Activated T-cell treated with anti-CD3 and anti-CD28 coated beads for 48 hours (primary cell): ENCODE measurements at regions not wholly inside any gene's neighbourhood (a gene's known extent, or its start where the extent isn't known, plus 50 kb on each side); places are given as distances from the start of the nearest gene placed in this dataset.
"Not testable (repeated sequence)": the region's sequence is repeated elsewhere in the genome, so short reads cannot be mapped to it uniquely, and the experiment has no call there.

Experiments used
- DNase-seq: peaks from one replicate; pipeline ENCODE4 v3.0.0-alpha.2; 2020; ENCODE audit warnings: low read depth

GRCh38 chr7:65453341-65454030 lies 79.8 kb downstream of the ZNF92 start:
- no peak for DNase-seq

- no peak for DNase-seq
These were observed 80.8 kb downstream of the ZNF92 start for GRCh38 chr7:65454469-65454868.

GRCh38 chr7:65455050-65455449 lies 81.4 kb downstream of the ZNF92 start:
- DNase-seq: not testable (repeated sequence)

DNA sequence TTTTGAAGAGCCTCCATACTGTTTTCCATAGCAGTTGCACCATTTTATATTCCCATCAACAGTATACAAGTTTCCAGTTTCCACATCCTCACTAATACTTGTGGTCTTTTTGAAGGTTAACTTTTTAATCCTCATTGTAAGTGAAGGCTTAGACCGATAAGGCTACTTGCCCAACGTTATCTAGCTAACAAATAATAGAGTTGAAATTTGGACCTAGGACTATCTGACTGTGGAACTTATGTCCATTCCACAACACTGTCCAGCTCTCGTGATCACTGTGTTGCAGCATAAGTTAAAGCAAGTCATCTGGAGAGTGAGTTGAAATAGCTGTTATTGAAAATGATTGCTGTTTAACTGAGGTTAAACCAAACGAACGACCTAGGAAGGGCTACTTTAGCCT lies 84.0 kb downstream of the ZNF92 start:
- no peak for DNase-seq

GRCh38 chr7:65459438-65459837 lies 85.8 kb downstream of the ZNF92 start:
- DNase-seq: no peak

- no peak for DNase-seq
These were observed 88.6 kb downstream of the ZNF92 start for GRCh38 chr7:65462148-65462716.

DNA sequence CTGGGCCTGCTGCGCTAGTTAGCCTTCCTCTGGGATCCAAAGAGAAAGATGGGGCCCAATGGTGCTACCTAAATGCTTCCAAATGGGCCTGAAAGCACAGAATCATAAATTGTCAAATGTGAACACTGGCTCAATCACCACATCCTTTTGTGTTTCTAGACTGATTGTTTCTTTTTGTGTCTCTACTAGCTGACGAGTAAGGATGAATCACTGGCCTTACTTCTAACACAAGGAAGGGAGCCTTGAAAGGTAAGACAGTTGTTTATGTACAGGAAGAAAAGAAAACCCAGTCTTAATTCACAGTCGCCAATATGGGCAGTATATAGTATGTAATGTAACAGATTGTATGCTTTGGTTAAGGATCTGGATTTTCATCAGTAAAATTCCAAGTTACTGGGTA lies 89.5 kb downstream of the ZNF92 start:
- no peak for DNase-seq

DNA sequence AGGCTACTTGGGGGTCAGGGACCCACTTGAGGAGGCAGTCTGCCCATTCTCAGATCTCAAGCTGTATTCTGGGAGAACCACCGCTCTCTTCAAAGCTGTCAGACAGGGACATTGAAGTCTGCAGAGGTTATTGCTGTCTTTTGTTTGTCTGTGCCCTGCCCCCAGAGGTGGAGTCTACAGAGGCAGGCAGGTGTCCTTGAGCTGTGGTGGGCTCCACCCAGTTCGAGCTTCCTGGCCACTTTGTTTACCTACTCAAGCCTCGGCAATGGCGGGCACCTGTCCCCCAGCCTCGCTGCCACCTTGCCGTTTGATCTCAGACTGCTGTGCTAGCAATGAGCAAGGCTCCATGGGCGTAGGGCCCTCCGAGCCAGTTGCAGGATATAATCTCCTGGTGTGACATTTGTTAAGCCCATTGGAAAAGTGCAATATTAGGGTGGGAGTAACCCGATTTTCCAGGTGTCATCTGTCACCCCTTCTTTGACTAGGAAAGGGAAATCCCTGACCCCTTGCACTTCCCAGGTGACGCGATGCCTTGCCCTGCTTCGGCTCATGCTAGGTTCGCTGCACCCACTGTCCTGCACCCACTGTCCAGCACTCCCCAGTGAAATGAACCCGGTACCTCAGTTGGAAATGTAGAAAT lies 96.4 kb downstream of the ZNF92 start:
- not testable (repeated sequence) for DNase-seq

- no peak for DNase-seq
These were observed 97.9 kb downstream of the ZNF92 start for GRCh38 chr7:65471587-65471986.

DNA sequence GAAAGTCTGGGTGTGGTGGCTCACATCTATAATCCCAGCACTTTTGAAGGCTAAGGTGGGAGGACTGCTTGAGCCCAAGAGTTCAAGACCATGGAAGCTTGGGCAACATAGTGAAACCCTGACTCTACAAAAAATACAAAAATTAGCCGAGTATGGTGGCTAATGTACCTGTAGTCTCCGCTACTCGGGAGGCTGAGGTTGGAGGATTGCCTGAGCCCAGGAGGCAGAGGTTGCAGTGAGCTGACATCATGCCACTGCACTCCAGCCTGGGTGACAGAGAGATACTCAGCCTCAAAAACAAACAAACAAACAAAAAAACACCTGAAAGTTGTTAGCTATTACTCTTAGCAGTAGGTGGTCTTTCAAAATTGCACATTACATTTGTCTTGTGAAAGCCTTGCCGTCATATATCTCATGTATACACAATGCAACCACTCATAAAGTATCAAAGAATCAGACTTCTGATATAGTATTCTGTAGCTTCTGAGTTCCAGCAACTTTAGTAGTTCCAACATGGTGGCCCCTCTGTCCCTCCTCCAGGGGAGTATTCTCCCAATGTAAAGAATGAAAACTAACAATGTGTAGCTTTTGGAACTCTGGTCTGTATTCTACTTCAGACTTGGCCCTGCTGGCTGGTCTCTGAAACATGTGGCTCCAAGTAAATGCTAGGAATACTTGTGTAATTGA lies 101.5 kb downstream of the ZNF92 start:
- no peak for DNase-seq

DNA sequence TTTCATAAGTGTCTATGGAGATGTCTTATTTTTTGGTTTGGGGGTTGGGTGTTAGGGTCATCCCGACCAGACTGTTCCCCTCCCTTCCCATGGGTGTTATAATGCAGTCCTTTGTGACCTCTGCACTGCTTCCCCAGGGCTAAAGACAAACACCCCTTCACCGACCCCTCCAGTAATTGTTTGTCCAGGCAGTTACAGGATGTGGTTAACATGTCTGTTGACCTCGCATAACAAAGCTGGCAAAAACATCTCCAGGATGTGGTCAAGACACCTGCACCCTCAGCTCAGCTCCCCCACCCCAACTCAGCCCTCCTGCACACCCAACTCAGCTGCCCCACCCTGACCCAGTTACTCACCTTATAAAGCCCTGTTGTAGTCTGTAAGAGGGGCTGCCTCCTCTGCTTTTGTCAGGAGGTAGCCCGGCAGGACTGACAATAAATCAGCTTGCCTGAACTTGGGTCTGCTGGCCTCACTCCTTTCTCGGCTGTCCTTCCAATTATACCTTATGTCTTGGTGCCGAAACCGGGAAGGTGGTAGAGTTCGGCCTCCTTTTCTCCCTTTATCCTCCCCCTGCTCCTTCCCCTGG lies 102.2 kb downstream of the ZNF92 start:
- DNase-seq: no peak

- no peak for DNase-seq
These were observed 103.7 kb downstream of the ZNF92 start for GRCh38 chr7:65477326-65477725.

DNA sequence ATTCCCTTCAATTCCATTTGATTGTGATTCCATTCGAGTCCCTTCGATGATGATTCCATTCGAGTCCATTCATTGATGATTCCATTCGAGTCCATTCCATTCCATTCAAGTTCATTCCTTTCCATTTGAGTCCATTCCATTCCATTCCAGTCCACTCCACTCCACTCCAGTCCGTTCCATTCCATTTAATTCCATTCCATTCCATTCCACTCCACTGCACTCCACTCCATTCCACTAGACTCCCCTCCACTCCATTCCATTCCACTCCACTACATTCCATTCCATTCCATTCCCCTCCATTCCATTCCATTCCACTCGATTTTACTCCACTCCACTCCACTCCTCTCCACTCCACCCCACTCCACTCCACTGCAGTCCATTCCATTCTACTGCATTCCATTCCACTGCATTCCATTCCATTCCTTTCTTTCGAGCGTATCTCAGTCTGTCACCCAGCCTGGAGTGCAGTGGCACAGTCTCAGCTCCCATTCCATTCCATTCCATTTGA lies 115.7 kb downstream of the ZNF92 start:
- no peak for DNase-seq

DNA sequence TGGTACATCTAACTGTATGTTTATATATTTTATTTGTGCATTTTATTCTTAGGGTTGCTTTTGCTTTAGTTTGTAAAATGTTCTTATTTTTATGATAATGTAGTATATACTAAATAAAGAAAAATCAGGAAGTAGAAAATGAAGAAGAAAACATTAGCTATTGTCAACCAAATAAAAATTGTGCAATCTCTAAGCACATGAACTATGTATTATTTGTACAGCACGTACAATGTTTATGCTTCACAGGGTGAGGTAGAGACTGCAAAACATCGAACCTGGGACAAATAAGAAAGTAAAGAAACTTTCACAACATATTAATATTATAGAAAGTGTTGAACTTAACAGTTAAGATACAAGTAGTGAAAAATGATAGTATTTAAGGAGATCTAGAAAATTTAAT lies 123.0 kb downstream of the ZNF92 start:
- not testable (repeated sequence) for DNase-seq

DNA sequence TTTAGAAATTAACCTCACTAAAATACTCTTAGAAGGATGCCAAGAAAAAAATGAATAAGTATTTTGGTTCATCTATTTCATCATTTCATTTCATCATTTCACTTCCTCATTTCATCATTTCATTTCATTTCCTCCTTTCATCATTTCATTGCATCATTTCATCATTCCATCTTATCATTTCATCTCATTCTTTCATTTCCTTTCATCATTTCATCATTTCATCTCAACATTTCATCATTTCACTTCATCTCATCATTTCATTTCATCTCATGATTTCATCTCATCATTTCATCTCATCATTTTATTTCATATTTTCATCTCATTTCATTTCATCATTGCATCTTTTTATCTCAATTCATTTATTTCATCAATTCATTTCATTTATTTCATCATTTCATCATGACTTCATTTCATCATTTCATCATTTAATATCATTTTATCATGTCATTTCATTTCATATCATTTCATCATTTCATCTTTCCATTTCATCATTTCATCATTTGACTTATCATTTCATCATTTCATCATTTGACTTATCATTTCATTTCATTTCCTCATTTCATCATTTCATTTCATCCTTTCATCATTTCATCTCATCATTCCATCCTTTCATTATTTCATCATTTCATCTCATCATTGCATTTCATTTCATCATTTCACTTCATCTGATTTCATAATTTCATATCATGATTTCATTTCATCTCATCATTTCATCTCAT lies 129.9 kb downstream of the ZNF92 start:
- DNase-seq: no peak

- DNase-seq: not testable (repeated sequence)
These were observed 131.1 kb downstream of the ZNF92 start for GRCh38 chr7:65504504-65505319.

GRCh38 chr7:65505320-65505633 lies 131.6 kb downstream of the ZNF92 start:
- not testable (repeated sequence) for DNase-seq

DNA sequence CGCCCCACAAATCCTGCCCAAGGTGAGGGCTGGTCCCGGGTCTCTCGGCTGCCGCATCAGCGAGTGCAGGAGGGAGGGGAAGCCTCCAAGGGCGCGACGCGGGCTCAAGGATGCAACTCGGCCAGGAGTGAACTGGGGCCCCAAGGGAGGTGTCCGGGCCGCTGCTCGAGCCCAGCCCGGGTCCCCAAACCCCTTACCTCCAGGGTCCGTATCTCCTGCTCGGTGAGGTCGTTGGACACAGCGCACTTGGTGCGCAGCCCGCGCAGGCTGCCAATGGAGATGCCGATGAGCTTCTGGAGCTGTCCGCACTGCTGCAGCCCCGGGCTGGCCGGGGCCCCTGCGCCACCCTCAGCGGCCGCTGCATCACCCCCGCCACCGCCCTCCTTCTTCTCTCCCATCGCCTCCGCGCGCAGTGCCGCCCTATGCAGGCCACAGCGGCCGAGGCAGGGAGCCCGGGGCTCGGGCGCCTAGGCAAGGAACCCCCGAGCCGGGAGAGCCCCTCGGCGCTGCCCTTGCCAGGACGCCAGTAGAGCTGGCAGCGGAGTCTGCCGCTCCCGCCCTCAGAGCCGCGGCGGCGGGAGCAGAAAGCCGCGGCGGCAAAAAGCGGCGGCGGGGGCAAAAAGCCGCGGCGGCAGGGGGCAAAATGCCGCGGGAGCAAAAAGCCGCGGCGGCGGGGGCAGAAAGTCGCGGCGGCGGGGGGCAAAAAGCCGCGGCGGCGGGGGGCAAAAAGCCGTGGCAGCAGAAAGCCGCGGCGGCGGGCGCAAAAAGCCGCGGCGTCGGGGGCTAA lies 135.1 kb downstream of the ZNF92 start:
- not testable (repeated sequence) for DNase-seq

- no peak for DNase-seq
These were observed 135.9 kb downstream of the ZNF92 start for GRCh38 chr7:65509368-65510186.
